HUES6 (cell line): ENCODE measurements at regions not wholly inside any gene's neighbourhood (a gene's known extent, or its start where the extent isn't known, plus 50 kb on each side); places are given as distances from the start of the nearest gene placed in this dataset.

ENCODE experiments used
- H3K27ac ChIP-seq: 2 replicates; pipeline ENCODE4 v1.7.0; 2013; ENCODE audit warnings: low read depth, mild to moderate bottlenecking, low read length, inconsistent platforms
- H3K27me3 ChIP-seq: 2 replicates; pipeline ENCODE4 v1.6.1; 2013; ENCODE audit warnings: low read length; ENCODE audit not compliant: control insufficient read depth, insufficient read depth
- H3K36me3 ChIP-seq: 2 replicates; pipeline ENCODE4 v1.6.1; 2013; ENCODE audit warnings: low read length; ENCODE audit not compliant: control insufficient read depth, insufficient read depth
- H3K4me1 ChIP-seq: 2 replicates; pipeline ENCODE4 v1.6.1; 2013; ENCODE audit warnings: low read length; ENCODE audit not compliant: control insufficient read depth, insufficient read depth
- H3K4me3 ChIP-seq: 2 replicates; pipeline ENCODE4 v1.5.1; 2013; ENCODE audit warnings: low read depth, low read length
- H3K9ac ChIP-seq: one replicate; pipeline ENCODE4 v1.6.1; 2013; ENCODE audit warnings: mild to moderate bottlenecking, low read length
- H3K9me3 ChIP-seq: 2 replicates; pipeline ENCODE4 v1.6.1; 2013; ENCODE audit warnings: low read depth, low read length; ENCODE audit not compliant: control insufficient read depth, insufficient read depth

DNA sequence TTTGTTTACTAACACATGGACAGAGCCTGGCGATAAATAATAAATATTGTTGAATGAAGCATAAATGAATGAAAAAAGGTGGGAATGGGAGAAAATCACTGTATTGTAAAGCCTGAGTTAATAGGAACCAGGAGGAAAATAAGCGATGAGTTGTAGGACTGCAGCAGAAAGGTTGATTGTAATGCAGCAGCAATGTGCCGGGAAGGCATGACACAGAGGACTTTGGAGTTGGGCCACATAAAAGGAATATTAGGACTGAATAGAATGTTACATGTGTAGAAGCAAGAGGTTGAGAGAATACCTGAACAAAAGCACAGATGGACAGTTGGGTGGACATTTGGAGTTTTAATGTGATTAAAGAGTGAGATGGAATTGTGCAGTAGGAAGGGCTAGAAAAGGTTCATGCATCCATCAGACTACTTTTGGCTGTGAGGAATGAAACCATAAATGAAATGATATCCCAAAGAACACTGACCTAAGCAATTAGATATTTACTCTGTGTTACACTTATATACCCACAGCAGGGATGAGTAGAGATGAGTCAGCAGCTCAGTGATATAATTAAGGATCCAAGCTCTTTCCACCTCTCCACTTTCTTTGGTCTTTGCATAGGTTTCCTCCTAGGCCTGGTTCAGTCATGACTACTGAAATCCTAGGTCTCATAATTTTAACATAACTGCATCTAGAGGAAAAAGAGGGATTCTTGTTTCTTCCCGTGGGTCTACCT lies 55.4 kb downstream of the CCER1 start:
- Histone ChIP-seq H3K9ac (no peak overlapping the region), H3K4me1 (no peaks in the 10 kb centered on the region), H3K27ac (no peak overlapping the region)

DNA sequence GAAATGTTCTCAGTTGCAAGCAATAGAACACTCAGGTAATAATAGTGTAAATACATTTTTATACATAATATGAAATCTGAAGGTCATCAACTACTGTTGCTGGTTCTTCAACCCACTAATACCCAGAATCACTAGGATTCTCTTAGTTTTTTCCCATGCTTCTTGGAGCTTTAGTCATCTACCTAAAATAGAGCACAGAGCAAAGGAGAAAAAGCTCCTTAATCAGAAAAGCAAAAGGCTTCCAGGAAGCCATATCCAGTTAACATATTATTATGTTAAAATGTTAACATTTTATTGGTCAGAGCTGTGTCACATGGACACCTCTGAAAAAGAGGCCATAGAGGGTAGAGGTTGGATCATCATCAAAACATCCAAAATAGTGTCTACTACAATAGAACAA lies 57.0 kb downstream of the CCER1 start:
- H3K9me3 ChIP-seq, result no peaks in the 10 kb centered on the region
- no peaks in the 10 kb centered on the region for H3K27me3 ChIP-seq
- no peak overlapping the region for H3K27ac ChIP-seq
- H3K4me1 ChIP-seq, result no peaks in the 10 kb centered on the region
- H3K4me3 ChIP-seq, result no peak overlapping the region
- no peaks in the 10 kb centered on the region for H3K36me3 ChIP-seq
- no peak overlapping the region for H3K9ac ChIP-seq

More for the DNA sequence above, 55.4 kb downstream of the CCER1 start:
- Histone ChIP-seq H3K27me3 (no peaks in the 10 kb centered on the region), H3K36me3 (no peaks in the 10 kb centered on the region), H3K4me3 (no peak overlapping the region), H3K9me3 (no peaks in the 10 kb centered on the region)

DNA sequence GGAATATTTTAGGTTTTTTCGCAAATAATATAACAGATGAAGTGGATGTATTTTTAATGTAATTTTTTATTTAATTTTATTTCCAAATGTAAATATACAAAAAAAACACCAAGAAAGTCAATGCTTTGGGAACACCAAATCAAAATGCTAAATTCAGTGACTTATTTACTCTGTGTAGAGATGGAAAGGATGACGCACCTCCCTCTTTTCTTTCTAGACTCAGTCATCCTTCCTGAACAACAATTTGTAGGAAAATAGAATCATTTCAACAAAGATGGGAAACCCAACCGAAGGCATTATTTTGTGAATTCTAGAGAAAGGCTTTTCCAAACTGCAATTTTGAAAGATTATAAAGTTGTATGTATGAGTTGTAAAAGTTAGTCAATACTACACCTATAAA lies 57.7 kb downstream of the CCER1 start:
- Histone ChIP-seq H3K9ac (no peak overlapping the region), H3K4me3 (no peak overlapping the region), H3K36me3 (no peaks in the 10 kb centered on the region), H3K27me3 (no peaks in the 10 kb centered on the region), H3K4me1 (no peaks in the 10 kb centered on the region), H3K9me3 (no peaks in the 10 kb centered on the region), H3K27ac (no peak overlapping the region)

DNA sequence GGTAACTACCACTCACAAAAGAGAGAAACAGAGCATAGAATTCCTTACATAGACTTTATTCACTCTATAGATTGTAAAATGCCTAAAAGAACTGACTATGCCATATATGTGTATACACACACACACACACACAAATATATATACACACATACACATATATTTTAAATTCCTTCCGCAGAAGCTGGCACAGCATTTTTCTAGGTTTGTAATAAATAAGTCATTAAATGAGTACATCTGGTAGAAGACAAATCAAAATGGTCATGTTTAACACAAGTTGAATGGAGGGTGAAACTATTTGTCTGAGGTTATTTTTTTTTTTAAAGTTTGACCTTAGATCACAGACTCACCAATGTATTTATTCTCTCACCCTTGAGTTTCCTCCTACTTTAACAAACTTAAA lies 58.2 kb downstream of the CCER1 start:
- Histone ChIP-seq H3K27ac (no peak overlapping the region), H3K27me3 (no peaks in the 10 kb centered on the region), H3K36me3 (no peaks in the 10 kb centered on the region), H3K4me3 (no peak overlapping the region), H3K4me1 (no peaks in the 10 kb centered on the region), H3K9me3 (no peaks in the 10 kb centered on the region), H3K9ac (no peak overlapping the region)

DNA sequence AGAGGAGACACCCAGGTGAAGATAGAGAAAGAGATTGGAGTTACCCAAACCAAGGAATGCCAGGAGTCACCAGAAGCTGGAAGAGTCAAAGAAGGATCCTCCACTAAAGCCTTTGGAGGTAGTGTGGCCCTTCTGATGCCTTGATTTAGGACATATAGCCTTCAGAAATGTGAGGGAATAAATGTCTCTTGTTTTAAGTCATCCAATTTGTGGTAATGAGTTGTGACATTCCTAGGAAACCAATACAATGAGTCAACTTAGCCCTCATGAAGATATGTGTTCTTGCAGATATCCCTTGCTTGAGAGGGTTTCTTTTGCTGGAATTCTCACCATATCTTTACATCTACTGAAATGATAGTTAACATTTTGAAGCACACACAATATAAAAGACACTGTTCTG lies 58.8 kb downstream of the CCER1 start:
- no peaks in the 10 kb centered on the region for H3K9me3 ChIP-seq
- H3K4me1 ChIP-seq, result no peaks in the 10 kb centered on the region
- no peaks in the 10 kb centered on the region for H3K36me3 ChIP-seq
- no peak overlapping the region for H3K27ac ChIP-seq
- H3K27me3 ChIP-seq, result no peaks in the 10 kb centered on the region
- no peak overlapping the region for H3K9ac ChIP-seq
- no peak overlapping the region for H3K4me3 ChIP-seq

DNA sequence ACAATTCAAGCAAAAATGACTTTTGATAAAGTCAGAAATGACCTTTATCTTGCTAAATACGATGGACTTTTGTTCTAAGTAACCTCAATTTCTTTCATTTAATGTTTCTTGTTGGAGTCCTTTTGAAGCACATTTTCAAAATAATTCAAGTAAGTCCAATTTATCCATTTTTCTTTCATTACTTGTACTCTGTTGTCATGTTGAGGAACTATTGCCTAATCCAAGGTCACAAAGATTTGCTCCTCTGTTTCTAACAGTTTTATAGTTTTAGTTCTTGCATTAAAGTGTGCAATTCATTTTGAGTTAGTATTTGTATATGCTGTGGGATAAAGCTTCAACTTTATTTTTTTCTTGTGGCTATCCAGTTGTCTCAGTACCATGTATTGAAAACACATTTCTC lies 66.7 kb downstream of the CCER1 start:
- no peaks in the 10 kb centered on the region for H3K27me3 ChIP-seq
- no peak overlapping the region for H3K4me3 ChIP-seq
- no peaks in the 10 kb centered on the region for H3K9me3 ChIP-seq
- H3K27ac ChIP-seq, result no peak overlapping the region
- no peaks in the 10 kb centered on the region for H3K36me3 ChIP-seq
- no peaks in the 10 kb centered on the region for H3K4me1 ChIP-seq
- no peak overlapping the region for H3K9ac ChIP-seq

DNA sequence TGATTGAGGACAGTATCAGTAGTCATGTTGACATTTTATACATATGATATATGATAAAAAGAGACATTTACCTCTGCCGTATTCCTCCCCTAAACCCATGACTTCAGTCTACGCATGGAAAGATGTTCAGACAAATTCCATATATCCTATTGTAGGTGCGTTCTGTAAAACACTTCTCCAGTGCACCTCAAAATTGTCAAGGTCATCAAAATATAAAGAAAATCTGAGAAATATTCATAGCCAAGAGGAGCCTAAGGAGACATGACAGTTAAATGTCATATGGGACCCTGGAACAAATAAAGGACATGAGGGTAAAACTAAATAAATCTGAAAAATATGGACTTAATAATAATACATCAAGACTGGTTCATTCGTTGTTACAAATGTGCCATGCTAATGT lies 71.5 kb downstream of the CCER1 start:
- no peak overlapping the region for H3K4me3 ChIP-seq
- H3K9me3 ChIP-seq, result no peaks in the 10 kb centered on the region
- no peaks in the 10 kb centered on the region for H3K36me3 ChIP-seq
- H3K9ac ChIP-seq, result no peak overlapping the region
- H3K27ac ChIP-seq, result no peak overlapping the region
- H3K4me1 ChIP-seq, result no peaks in the 10 kb centered on the region
- no peaks in the 10 kb centered on the region for H3K27me3 ChIP-seq

DNA sequence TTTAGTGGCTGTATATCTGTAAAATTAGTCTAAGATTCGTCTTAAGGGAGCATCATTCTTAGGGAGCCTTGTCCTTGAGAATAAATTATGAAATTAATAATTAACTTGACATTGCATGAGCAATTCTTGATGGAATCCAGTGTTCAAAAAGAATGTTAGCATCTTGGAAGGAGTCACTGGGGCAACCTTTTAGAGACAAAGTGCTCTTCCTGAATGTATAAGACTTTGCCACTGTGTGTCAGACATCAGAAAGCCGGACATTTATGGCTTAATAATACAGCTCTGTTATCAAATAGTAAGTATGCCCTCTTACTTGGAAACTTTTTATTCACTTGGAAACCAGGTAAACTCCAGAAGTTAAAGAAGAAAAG lies 83.3 kb downstream of the CCER1 start:
- H3K4me3 ChIP-seq, result no peak overlapping the region
- no peaks in the 10 kb centered on the region for H3K9me3 ChIP-seq
- no peaks in the 10 kb centered on the region for H3K27me3 ChIP-seq
- no peaks in the 10 kb centered on the region for H3K4me1 ChIP-seq
- H3K9ac ChIP-seq, result no peak overlapping the region
- no peaks in the 10 kb centered on the region for H3K36me3 ChIP-seq
- no peak overlapping the region for H3K27ac ChIP-seq

DNA sequence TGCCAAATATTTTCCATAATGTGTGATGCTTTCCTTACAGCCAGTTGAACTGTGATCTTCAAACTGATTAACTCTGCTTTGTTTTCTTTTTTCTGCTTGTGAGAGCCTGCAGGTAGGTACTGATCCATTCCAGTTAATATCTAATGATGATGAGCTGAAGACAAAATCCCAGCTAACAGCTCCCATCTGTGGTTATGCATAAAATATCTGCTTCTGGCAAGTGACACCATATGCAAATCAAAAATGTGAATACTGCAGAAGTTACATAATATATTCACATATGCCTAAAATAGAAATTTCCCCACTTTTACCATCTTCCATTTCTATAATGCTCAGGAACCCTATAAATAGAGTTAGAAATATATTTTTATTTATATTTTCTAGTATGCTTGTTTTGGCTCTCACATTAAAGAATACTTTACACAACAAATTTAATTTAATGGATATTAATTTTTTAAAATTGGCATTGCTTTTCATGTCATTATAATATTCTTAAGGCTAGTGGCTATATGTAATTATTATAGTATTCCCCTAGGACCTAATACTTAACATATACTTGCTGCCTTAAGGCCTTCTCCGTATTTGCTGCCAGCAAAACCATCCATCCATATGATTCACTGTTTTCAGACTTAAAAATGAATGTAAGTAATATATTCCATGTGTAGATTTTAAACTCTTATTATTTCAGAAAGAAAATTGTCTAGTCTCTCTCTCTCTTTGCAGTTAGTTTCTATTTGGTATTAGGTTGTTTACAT lies 83.8 kb downstream of the CCER1 start:
- Histone ChIP-seq H3K9me3 (no peaks in the 10 kb centered on the region), H3K4me3 (no peak overlapping the region), H3K27ac (no peak overlapping the region), H3K9ac (no peak overlapping the region), H3K27me3 (no peaks in the 10 kb centered on the region), H3K36me3 (no peaks in the 10 kb centered on the region), H3K4me1 (no peaks in the 10 kb centered on the region)

DNA sequence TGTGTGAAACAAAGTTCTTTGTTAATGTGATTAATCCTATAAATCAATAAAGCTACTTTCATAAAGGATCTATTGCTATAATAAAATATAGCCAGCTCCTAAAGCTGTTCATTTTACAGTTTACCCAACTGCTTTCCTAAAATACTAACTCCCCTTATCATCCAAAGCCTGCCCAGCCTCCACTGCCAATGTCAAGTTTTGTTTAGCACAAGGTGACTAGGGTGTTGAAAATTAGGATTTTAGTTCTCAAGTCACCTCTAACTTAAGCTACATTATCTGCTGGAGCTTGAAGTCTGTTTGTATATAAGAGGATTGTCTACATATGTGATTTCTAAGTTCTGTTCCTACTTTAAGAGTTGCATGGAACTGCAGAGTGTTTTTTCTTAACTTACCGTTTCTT lies 86.3 kb downstream of the CCER1 start:
- Histone ChIP-seq H3K4me3 (no peak overlapping the region), H3K9me3 (no peaks in the 10 kb centered on the region), H3K36me3 (no peaks in the 10 kb centered on the region), H3K4me1 (no peaks in the 10 kb centered on the region), H3K27ac (no peak overlapping the region), H3K27me3 (no peaks in the 10 kb centered on the region), H3K9ac (no peak overlapping the region)

DNA sequence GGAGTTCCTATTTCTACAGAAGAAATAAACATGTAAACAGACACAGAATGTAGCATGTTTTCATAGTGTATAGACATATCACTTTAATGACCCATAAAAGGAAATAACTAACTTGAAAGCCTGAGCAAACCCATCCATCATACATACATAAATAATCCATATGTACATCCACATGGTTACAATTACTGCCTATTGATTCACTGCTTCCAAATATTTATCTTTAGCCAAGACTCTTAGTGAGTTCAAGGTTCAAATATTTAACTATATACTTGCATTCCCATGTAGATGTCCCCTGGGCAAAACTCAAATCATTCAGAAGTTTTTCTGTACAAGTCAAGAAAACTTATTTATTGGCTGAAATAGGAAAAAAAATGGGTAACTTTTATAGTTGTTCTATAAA lies 95.4 kb downstream of the CCER1 start:
- Histone ChIP-seq H3K9ac (no peak overlapping the region), H3K9me3 (no peaks in the 10 kb centered on the region), H3K27ac (no peak overlapping the region), H3K27me3 (no peaks in the 10 kb centered on the region), H3K4me1 (no peaks in the 10 kb centered on the region), H3K36me3 (no peaks in the 10 kb centered on the region), H3K4me3 (no peak overlapping the region)
